ENCODE measurements at regions not wholly inside any gene's neighbourhood (a gene's known extent, or its start where the extent isn't known, plus 50 kb on each side); places are given as distances from the start of the nearest gene placed in this dataset.
"Not testable (repeated sequence)": the region's sequence is repeated elsewhere in the genome, so short reads cannot be mapped to it uniquely, and the experiment has no call there.

DNA sequence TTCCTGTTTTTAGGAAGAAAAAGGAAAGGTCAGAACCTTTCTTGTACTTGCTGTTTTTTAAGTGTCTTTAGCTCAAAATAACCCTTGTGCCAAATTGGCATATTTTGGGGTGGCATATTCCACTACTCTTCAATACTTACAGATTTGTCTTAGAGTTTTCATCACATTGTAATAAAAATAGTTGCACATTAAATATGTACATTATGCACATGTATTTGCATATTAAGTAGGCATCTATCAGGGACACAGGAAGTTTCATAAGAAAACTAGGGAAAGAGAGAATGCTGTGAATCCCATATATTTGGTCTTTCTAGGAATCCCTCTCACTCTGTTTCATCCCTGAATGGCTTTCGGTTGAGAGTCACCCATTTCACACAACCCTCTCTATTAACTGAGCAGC, 139.6 kb downstream of the LARP7 start:
- DNase-seq = no peak

DNA sequence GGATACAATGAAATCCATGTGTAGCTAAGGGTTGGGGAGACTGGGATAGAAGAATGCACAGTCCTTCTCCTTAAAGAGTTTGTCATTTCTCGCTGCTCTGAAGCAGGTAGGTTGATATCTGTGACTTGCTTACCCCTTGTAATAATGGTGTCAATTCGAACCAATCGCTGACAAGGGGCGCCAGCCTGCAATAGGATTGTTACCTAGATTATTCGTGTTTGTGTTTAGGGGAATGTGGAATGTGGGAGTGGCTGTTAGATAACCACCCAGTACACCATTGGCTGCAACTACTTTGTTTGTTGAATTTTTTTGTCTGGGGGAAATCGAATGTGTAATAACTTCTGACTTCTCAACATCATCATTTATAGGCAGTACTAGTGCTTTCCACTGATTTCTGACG, 141.6 kb downstream of the LARP7 start:
- no peak for DNase-seq

DNA sequence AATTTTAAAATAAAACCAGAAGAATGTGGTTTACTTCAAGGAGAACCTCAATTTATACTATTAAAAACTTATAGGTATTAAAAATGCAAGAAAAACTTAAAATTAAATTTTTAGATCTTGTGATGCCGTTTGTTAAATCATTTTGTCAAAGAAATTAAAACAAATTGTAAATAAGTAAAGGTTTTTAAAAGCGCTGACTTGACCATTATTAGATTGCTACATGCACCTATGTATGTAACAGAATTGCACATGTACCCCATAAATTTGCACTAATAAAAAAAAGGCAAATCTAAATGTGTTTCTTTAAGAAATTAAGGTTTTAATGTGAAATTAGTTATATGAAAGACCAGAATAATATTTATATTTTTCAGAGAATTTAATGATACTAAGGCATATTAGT, 156.1 kb downstream of the LARP7 start:
- DNase-seq = no peak

DNA sequence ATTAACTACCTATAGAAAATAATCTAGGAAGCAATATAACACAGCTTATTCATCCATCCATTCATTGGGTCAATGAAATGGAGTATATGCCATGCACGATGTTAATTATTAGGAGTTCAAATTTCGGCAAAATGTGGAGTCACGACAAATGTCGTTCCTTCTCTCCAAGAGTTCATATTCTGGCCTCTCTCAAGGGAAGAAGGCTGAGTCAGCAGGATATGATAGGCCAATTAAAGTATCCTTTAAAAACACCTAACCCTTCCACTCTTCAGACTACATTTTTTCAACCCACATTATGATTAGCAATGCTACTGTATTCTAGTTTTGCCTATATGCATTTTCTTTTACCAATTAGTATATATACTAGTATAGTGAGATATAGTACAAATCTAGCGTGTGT, 163.1 kb downstream of the LARP7 start:
- DNase-seq = no peak

DNA sequence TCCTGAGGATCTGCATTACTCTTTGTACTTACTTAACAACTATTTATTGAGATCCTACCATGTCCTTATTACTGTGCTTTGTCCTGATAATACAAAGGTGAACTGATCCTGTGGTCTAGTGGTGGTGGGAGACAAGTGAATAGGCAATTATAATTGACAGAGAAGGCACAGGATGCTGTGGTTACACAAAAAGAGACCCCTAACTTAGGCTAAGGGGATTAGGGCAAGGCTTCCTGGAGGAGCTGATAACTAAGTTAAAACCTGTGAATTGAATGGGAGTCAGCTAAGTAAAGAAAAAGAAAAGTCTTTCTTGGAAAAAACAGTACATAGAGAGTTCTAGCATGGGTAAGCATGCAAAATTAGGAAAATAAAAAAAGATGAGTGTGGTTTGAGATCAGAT, 164.4 kb downstream of the LARP7 start:
- DNase-seq = no peak

DNA sequence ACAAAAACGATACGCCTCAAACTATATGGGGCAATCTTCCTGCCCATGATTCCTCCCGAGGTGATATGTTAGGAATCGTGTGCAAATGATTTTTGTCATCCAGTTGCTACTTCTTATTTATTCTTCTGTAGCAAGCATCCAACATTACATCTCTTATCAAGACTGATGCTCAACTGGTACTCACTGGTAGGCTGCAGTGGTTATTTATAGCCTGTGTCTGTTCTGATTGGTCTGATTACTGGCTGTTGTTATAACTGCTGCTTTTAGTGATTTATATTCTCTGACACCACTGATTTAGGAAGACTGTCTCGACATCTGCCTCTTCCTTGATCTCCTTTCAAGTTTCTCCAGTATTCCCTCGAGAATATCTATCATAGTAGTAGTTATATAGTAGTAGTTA, 165.8 kb downstream of the LARP7 start:
- DNase-seq = no peak

DNA sequence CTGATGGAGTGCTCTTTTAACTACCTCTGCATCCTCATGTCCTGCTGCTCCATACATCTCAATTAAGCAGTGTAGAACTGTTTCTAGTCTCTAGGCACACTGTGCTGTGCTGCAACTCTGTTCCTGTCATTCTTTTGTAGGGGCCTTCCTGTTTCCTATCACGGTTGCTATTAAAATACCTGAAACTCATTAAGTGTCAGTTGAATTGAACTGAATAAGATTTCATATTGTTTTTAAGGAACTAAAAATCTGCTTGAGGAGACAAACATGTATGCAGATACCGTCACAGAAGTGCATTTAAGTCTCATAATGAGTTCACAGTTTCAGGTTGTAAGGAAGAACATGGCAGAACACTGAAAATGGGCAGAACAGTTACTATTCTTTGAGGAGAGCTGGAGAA, 170.1 kb downstream of the LARP7 start:
- no peak for DNase-seq

DNA sequence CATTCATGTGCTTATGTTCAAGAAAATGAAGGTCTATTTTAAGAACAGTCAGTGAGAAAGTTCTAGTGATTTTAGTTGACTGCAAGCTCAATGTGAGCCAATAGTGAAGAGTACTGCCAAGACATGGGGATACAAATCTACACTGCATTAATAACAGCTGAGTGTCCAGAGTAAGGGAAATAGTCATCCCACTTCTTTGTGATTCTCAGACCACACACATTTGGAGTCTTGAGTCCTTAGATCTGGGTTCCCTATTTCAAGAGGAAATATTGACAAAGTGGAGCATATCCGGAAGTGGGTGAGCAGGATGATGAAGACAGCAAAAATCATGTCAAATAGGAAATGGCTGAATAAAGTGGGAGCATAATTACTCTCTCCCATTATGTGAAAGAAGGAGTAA, 171.1 kb downstream of the LARP7 start:
- no peak for DNase-seq

DNA sequence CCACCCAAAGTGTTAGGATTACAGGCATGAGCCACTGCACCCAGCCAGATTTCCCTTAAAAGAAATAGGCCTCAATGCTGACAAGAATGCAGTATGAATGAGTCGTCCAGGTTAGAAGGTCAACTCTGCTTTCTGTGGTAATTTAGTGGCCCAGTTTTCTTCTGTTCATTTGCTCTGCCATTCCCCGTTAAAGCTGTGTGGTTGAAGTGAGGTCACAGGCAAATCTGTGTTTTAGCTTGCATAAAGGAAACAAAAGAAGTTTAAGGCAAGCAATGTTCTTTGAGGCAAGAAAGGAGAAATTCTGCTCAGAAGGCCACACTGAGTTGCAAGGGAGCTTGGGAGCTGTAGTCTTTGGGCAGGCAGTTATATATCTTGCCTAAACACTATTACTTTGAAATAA, 176.8 kb downstream of the LARP7 start:
- no peak for DNase-seq

DNA sequence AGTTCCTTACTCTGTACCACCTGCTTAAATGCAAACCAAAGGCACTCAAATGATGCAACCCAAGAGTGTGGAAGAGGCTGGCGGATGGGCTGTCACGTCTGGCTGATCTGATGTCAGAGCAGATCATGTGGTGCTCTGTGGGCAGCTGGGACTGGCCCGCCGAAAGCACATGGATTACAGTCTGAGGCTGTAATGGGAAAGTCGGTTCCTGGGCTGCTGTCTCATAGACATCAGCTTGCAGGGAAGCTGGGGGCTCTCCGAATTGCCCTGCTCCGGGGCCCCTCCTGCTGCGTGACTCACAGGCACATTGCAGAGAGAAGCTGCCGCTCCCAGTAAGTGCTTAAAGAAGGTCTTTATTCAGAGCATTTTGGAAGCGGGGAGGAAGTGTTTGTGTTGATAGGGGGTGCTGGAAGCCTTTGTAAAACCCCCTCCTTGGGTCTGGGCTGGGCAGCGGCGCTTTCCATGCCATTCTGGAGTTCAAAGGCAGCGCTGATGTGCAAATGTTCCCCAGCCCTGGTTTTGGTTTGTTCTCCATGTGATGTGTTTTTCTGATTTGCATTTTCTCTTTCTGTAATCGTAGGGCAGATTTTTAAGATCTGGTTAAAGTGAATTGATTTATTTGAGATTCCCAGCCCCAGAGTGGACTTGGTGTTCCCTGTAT, 181.1 kb downstream of the LARP7 start:
- peak; percentile 57 to 62 for DNase-seq

DNA sequence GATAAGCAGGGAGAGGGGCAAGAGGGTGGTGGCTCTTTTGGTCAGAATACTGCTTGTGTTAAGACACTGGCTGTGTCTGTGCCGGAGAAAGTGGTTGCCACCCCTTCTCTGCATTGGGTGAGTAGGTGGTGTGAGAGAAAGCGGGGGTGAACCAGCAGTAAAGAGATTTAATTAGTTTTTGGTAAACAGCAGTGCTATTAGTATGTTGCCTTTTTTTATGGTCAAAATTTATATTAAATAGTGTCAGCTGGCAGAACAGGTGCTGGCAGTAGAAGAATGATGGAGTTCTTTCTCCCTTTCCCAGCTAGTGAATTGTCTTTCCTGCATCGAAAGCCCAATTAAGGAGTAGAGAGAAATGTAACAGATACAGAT, 181.6 kb downstream of the LARP7 start:
- DNase-seq = no peak

DNA sequence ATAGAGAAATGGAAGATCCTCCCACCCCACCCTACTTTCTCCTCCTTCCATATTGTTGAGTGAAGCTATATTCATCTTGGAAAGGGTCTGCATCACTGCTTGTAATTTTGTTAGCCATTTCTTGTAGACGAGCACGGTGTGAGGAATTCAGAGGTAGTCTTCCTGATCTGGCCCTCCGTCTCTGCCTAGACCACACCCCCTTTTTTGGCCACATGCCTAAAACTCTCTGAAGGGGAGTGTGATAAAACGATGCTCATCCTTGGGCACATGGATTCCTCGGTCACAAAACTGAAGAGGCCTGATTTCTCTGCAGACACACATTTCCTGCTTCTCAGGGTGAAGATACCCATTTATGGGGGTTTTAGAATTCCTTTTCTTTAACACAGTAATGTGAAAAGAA, 182.8 kb downstream of the LARP7 start:
- DNase-seq = no peak

DNA sequence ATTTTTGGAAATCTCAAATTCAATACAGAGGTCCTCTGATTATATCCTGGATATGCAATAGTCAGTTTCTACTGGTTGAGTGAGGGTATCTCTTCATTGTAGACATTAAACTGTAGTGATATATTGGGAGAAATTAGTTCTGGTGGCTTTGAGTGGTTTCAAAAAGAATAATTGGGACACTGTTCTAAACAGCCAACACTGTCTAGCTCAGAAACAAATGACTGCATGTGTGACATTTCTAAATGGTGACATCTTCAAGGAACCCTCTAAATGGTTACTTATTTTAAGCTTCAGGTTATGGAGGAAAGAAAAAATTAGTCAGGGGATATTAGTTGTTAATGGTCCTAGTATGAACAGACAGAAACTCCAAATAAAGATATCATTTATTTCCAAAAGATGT, 186.2 kb downstream of the LARP7 start:
- no peak for DNase-seq

DNA sequence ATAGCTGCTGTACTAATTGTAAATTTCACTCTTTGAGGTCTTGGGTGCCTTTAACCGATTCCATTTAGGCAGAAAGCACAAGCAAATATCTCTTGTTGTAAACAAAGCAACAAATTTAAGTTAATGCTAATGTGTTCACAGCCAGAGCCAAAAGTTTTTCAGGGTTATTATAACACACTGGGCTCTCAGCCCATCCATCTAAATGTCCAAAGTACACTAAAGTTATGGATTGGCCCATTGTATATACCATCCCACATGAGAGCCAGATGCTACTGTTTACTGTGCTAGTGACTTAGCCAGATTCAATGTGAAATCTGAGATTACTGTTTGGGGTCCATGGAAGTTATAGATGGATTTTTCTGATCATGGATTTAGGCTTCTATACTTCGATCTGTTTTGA, 186.7 kb downstream of the LARP7 start:
- no peak for DNase-seq

DNA sequence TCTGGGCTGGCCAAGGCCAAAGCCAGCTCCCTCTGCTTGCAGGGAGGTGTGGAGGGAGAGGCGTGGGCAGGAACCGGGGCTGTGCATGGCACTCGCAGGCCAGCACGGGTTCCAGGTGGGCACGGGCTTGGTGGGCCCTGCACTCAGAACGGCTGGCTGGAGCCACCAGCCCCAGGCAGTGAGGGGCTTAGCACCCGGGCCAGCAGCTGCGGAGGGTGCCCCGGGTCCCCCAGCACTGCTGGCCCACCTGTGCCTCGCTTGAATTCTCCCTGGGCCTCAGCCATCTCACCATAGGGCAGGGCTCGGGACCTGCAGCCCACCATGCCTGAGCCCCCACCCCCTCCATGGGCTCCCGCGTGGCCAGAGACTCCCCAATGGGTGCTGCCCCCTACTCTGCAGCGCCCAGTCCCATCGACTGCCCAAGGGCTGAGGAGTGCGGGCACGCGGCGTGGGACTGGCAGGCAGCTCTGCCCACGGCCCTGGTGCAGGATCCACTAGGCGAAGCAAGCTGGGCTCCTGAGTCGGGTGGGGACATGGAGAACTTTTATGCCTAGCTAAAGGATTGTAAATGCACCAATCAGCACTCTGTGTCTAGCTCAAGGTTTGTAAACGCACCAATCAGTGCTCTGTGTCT, 193.9 kb downstream of the LARP7 start:
- DNase-seq = no peak

DNA sequence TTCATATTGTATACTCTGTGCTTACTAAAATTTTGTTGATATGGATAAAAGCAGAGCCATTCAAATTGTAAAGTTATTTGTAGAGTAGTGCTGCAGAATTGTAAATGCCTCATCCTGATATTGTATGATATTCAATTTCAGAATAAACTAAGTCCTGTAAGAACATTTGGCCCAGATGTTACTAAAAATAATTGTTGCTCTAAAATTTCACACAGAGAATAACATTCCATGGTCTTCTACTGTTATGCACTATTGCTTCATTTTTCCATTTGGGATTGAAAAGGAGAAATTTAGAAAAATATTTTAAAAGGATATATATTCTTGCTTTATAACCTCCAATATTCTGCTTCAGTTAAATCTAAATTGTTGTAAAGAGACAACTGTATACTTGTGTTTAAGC, 195.6 kb downstream of the LARP7 start:
- DNase-seq = no peak

DNA sequence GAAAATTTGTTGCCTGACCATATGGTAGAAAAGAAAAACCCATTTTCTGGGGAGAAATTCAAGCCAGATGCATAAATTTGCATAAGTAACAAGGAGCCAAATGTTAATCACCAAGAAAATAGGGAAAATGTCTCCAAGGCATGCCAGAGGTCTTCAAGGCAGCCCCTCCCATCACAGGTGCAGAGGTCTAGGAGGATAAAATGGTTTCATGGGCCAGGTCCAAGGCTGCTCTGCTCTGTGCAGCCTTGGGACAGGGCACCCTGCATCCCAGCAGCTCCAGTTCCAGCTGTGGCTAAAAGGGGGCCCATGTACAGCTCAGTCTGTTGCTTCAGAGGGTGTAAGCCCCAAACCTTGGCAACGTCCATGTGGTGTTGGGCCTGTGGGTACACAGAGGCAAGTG, 200.0 kb downstream of the LARP7 start:
- DNase-seq = no peak

DNA sequence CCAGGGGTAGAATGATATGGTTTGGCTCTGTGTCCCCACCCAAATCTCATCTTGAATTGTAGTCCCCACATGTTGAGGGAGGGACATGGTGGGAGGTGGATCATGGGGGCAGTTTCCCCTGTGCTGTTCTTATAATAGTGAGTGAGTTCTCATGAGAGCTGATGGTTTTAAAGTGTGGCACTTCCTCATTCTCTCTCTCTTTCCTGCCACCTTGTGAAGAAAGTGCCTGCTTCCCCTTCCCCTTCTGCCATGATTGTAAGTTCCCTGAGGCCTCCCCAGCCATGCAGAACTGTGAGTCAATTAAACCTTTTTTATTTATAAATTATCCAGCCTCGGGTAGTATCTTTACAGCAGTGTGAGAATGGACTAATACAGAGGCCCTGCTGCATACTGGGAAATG, 201.1 kb downstream of the LARP7 start:
- DNase-seq = not testable (repeated sequence)

DNA sequence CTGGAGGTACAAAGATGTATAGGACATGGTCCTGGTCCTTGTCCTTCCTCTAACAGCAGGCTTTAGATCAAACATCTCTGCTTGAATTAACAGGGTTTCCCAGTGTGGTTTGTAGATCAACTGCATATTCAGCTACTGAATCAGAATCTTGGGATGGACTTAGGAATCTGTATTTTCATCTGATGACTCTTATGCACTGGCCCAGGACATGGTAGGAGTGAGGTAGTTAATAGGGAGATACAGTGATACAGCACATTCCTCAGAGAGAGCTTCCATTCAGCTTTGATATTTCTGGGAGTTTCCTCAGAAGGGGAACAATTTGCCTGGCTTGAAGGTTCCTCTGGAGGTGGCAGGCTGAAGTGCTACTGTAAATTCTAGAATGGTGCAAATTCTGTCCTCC, 203.1 kb downstream of the LARP7 start:
- no peak for DNase-seq

DNA sequence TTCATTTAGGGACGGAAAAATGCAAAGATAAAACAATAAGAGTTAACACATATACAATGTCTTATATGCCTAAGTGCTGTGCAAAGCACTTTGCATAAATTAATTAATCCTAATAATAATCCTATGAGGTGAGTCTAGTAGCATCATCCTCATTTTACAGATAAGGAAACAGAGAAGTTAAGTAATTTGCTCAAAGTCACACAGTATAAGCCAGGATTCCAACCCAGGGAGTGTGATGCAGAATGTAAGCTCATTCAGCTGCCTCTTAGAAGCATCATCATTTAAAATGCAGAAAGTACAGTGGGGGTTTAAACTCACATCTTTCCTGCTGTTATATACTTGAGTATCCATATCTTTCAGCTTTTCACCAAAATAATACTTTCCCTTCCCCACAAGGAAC, 203.7 kb downstream of the LARP7 start:
- DNase-seq = no peak

DNA sequence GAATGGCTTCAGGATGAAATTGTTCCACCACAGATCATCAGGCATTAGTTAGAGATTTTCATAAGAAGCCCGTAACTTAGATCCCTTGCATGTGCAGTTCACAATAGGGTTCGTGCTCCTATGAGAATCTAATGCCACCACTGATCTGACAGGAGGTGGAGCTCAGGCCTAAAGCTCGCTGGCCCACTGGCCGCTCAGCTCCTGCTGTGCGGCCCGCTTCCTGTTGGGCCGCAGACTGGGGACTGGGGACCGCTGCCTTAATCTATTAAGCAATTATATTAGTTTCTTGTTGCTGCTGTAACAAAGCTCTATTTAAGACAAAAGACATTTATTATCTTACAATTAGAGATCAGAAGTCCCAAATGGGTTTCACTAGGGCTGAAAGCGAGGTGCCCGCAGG, 205.6 kb downstream of the LARP7 start:
- no peak for DNase-seq

DNA sequence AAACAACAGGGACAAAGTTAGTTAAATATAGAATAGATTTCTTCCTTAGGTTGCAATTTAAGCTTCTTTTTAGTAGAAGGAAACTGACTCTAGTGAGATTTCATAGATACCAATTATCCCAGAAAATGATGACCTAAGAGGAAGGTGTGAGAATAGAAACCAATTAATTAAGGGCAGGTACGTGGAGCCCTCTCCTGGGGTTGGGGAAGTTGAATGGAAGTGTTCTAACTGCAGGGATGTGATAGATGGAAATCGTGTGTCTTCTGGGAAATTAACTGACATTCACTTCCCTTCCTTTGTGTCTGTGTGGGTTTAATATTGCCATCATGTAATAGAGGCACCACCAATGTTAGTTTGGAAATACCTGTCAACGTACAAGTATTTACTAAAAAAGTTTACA, 204.1 kb upstream of the ANK2 start:
- no peak for DNase-seq

DNA sequence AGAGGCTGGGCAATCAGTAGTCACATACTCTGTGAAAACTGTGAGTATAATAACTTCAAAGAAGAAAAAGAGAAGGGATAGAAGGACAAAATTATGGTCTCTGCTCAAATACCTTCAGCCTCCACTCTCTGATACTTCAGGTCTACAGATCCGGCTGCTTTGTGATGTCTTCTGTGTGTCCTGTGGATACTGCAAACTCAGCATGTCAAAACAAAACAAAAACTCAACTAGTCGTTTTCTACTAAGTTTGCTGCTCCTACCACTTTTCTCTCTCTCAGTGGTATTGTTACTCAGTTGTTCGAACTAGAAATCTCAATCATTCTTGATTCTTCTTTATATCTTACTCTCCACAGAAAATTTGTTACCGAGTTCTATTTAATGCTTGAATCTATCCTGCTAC, 202.4 kb upstream of the ANK2 start:
- DNase-seq = no peak

DNA sequence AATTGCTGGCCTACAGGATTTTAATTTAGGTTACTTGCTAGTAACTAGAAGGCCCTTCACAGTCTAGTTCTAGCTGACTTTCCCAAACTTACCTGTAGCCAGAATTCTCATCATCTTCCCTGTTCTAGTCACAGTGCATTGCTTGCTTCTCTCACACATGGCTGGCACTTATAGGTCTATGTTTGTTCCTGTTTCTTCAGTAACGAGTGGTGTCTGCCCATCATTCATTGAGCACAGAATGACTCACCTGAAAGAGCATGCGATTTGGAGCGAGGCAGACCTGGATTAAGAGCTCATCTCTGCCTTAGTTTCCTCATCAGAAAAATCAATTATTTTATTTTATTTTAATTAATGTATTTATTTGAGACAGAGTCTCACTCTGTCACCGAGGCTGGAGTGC, 201.7 kb upstream of the ANK2 start:
- peak in 1 of 2 experiments; percentile 11 for DNase-seq

DNA sequence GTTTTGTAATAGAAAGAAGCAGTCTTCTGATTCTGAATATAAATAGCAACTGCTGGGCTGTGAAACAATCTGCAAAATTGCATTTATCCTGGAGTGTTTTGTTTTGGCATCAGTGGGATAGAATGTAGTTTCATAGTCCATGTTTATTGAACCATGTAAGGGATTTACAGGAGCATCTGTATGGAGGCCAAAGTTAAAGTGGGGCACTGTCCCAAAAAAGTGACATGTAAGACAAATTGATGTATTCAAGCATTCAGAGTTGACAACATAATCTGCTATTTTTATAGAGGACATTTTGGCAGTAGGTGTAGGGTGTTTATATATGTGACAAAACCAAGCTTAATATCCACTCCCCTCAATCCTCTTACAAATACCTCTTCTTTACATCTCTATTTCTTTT, 200.5 kb upstream of the ANK2 start:
- no peak for DNase-seq

Measured in SHP77 (cell line).